DMS153 treated with DMSO at 0.1 percent for 48 hours (cell line): ENCODE measurements at regions not wholly inside any gene's neighbourhood (a gene's known extent, or its start where the extent isn't known, plus 50 kb on each side); places are given as distances from the start of the nearest gene placed in this dataset.
"Not testable (repeated sequence)": the region's sequence is repeated elsewhere in the genome, so short reads cannot be mapped to it uniquely, and the experiment has no call there.

Experiments
- DNase-seq: peaks from one replicate; lab custom pipeline; 2025; ENCODE audit not compliant: unreplicated experiment; lab: John Stamatoyannopoulos, UW

- DNase-seq = no peak
Observed at GRCh38 chr12:125540580-125541204, 475.5 kb downstream of the AACS start.

GRCh38 chr12:125544960-125545359, 479.7 kb downstream of the AACS start:
- no peak for DNase-seq

DNA sequence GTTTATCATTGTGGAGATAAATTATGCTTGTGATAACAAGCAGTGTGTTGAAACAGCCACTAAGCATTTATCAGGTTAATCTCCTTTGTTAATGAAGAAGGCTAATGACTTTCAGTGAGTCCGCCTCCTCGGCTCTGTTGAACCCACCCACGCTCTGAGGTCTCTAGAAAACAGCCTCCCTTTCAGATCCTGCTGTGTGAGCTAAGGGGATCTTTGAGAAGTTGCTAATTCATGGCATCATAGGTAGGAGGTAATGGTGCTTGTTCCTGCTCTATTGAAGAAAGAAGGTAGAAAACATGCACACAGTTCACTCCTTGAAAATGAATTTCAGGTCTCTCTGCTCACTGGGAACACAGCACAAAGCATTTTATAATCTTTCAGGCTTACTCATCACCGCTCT, 483.9 kb downstream of the AACS start:
- DNase-seq = no peak

- DNase-seq = no peak
Observed at GRCh38 chr12:125549836-125550235, 484.6 kb downstream of the AACS start.

DNA sequence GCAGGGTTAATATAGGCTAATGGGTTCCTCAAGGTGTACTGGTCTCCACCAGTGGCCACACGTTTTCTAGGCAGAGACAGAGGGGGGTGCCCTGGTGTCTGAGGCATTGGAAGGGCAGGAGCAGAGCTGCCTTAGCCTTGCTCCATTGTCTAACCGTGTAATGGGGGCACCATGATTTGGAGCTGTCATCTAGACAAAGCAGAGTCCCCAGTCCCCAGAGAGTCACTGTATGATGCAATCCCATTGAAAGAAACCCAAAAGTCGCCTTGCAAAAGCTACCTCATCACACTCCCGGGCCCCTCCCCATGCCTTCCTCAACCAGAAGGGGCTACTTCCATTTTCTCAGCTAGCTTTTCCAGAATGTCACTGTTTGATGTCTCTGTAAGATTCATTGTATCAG, 487.1 kb downstream of the AACS start:
- DNase-seq = no peak

DNA sequence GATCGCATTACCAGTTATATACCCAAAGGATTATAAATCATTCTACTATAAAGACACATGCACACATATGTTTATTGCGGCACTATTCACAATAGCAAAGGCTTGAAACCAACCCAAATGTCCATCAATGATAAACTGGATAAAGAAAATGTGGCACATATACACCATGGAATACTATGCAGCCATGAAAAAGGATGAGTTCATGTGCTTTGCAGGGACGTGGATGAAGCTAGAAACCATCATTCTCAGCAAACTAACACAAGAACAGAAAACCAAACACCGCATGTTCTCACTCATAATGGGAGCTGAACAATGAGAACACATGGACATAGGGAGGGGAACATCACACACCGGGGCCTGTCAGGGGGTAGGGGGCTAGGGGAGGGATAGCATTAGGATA, 495.8 kb downstream of the AACS start:
- not testable (repeated sequence) for DNase-seq

DNA sequence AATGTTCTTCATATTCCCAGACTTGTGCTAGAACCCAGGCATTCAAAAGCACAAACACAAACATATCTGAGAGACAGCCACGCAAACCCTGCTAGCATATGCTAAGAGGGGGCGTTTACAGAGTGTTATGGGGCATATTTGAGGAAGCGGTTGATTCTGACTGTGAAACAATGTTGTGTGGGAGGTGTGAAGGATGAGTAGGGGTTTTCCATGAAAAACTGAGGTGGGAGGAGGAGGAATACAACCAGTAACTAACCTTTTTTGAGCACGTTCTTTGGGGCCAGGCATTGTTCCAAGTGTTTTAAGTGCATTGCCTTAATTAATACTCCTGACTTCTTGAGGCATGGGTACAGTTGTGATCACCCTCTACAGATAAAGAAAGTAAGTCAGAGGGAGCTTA, 499.5 kb downstream of the AACS start:
- no peak for DNase-seq

- DNase-seq = no peak
Observed at GRCh38 chr12:125567581-125567980, 502.3 kb downstream of the AACS start.

- no peak for DNase-seq
Observed at GRCh38 chr12:125568306-125568705, 503.1 kb downstream of the AACS start.

DNA sequence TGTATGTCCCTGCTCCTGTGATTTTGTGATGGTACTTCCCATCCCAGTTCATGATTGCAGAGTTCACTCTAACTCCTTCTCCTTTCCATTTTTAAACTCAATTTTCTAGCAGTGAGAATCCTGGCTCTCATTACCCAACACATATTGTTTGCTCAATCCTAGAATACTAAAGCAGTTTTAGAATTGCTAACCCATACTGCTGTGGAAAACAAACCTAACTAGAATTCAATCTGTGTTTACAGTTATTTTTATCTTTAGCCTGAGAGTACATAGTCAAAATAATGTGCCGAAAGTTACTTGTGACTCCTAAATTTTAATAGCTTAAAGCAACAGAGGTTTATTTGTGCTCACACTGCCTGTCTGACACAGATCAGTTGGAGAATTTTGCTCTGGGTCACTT, 508.0 kb downstream of the AACS start:
- no peak for DNase-seq

GRCh38 chr12:125577334-125577733, 512.1 kb downstream of the AACS start:
- no peak for DNase-seq

- DNase-seq = no peak
Observed at GRCh38 chr12:125579916-125580315, 514.7 kb downstream of the AACS start.

DNA sequence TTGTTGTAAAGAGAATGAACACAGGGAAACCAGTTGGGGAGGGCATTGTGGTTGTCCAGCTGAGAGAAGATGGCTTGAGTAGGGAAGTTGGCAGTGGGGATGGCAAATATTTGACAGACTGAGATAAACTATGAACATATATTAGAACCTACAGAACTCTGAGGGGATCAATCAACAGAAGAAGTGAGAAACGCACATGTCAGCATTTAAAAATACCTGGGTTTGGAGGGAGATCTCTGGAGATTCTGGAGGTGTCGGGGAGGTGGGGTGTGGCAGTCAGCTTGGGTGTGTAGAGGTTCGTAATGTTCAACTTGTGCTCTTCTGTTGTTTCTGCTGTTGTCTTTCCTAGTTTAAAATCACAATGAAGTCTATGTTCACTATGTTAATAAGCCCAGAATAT, 517.8 kb downstream of the AACS start:
- no peak for DNase-seq

- no peak for DNase-seq
Observed at GRCh38 chr12:125586441-125586840, 521.2 kb downstream of the AACS start.

- DNase-seq = no peak
Observed at GRCh38 chr12:125593269-125593668, 528.0 kb downstream of the AACS start.

DNA sequence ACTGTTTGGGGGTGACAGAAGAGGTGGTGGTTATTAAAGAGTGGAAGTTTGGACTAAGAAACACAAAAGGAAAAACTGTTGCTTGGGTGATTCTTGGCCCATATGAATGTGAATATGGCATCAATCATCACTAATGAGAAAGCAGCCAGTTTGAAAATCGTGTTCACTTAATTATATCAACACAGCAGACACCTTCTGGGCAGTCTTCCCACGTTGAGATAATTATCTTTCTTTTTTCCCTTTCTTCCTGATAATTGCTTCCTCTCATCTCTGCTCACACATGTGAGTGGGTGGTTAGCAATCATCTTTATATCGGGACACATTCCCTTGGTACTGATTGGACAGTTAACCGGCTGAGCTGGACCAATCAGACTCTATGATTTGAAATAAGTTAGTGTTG, 539.7 kb downstream of the AACS start:
- no peak for DNase-seq

DNA sequence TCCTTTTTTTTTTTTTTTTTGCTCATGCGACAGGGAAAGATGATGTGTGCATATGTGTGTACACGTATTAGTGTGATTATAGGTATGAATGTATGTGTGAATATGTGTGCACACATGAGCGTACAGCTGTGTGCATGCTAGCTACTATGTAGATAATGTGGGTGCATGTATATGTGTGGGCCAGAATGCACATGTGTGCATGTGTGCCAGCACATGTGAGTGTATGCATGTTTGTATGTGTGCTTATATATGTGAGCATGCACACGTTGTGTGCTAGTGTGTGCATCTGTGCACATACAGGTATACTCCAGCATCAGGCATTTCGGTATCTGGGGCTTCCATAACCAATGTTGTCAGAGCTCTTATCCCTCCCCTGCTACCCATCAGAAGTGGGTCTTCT, 541.1 kb downstream of the AACS start:
- DNase-seq = no peak

GRCh38 chr12:125610292-125610691, 545.1 kb downstream of the AACS start:
- DNase-seq = no peak

DNA sequence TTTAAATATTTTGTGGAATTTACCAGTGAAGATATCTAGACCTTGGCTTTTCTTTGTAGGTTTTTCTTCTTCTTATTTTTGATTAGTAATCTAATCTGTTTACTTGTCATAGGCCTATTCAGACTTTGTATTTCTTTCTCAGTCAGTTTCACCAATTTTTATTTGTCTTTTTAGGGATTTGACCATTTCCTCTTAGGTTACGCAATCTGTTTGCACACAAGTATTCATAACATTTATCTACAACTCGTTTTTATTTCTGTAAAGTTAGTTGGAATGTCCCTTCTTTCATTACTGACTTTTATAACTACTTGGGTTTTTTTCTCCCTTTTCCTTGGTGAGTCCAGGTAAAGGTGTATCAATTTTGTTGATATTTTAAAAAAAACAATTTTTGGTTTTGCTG, 545.7 kb downstream of the AACS start:
- DNase-seq = no peak

- DNase-seq = no peak
Observed at GRCh38 chr12:125614058-125614457, 548.8 kb downstream of the AACS start.

- no peak for DNase-seq
Observed at GRCh38 chr12:125619723-125620122, 554.5 kb downstream of the AACS start.

- no peak for DNase-seq
Observed at GRCh38 chr12:125633686-125634085, 568.5 kb downstream of the AACS start.

- DNase-seq = no peak
Observed at GRCh38 chr12:125634813-125635212, 569.6 kb downstream of the AACS start.

- DNase-seq = no peak
Observed at GRCh38 chr12:125639826-125640225, 574.6 kb downstream of the AACS start.
